Keratinocyte (primary cell): ENCODE measurements at regions not wholly inside any gene's neighbourhood (a gene's known extent, or its start where the extent isn't known, plus 50 kb on each side); places are given as distances from the start of the nearest gene placed in this dataset.

Experiments
- DNase-seq: peaks from one replicate; pipeline ENCODE4 v3.0.0-alpha.2; 2011; ENCODE audit warnings: low read depth, missing footprints, low spot score
- FAIRE-seq: peaks from 2 replicates; lab custom pipeline; 2011; peaks lifted over from hg19 to GRCh38; lab: Jason Lieb, UNC
- H2AFZ ChIP-seq: 2 replicates; pipeline ENCODE4 v1.6.0; 2012; ENCODE audit warnings: low read length, control low read depth, inconsistent platforms; ENCODE audit not compliant: control insufficient read depth
- H3K27ac ChIP-seq: 2 replicates; pipeline ENCODE4 v1.5.1; 2011; ENCODE audit warnings: low read length; ENCODE audit not compliant: control insufficient read depth, insufficient read depth
- H3K27me3 ChIP-seq: 3 replicates; pipeline ENCODE4 v1.6.0; 2011; ENCODE audit warnings: low read length; ENCODE audit not compliant: control insufficient read depth, insufficient read depth; ENCODE audit errors: extremely low read depth
- H3K36me3 ChIP-seq, 2 experiments: 2 replicates in 1 of 2; 3 replicates in 1 of 2; pipeline ENCODE4 v1.5.1; 2011; ENCODE audit warnings: low read length in 2 of 2, mild to moderate bottlenecking in 1 of 2; ENCODE audit not compliant: control insufficient read depth in 2 of 2, insufficient read depth in 2 of 2; ENCODE audit errors: extremely low read depth in 1 of 2
- H3K4me1 ChIP-seq: 3 replicates; pipeline ENCODE4 v1.5.1; 2011; ENCODE audit warnings: low read length; ENCODE audit not compliant: control insufficient read depth, insufficient read depth; ENCODE audit errors: extremely low read depth
- H3K4me2 ChIP-seq: 3 replicates; pipeline ENCODE4 v1.6.0; 2011; ENCODE audit warnings: low read depth, low read length; ENCODE audit not compliant: control insufficient read depth, insufficient read depth; ENCODE audit errors: extremely low read depth
- H3K4me3 ChIP-seq, 3 experiments: fragments of 200-600 bp in 1 of 3; sonication (generic) in 1 of 3; 2 replicates in 2 of 3; 3 replicates in 1 of 3; pipeline ENCODE4 v1.5.1; 2011 to 2016; ENCODE audit warnings: low read length in 3 of 3, mild to moderate bottlenecking in 3 of 3, control low read depth in 2 of 3, inconsistent platforms in 1 of 3, low read depth in 1 of 3, mixed read lengths in 1 of 3, mixed run types in 1 of 3, moderate library complexity in 1 of 3; ENCODE audit not compliant: control insufficient read depth in 2 of 3, insufficient read depth in 2 of 3; ENCODE audit errors: extremely low read depth in 1 of 3
- H3K79me2 ChIP-seq: 2 replicates; pipeline ENCODE4 v1.6.0; 2012; ENCODE audit warnings: low read length; ENCODE audit not compliant: control insufficient read depth, insufficient read depth
- H3K9ac ChIP-seq: 3 replicates; pipeline ENCODE4 v1.6.0; 2011; ENCODE audit warnings: low read length; ENCODE audit not compliant: control insufficient read depth, insufficient read depth; ENCODE audit errors: extremely low read depth
- H3K9me1 ChIP-seq: 3 replicates; pipeline ENCODE4 v1.6.0; 2011; ENCODE audit warnings: low read length; ENCODE audit not compliant: control insufficient read depth, insufficient read depth; ENCODE audit errors: extremely low read depth
- H3K9me3 ChIP-seq: 2 replicates; pipeline ENCODE4 v1.5.1; 2012; ENCODE audit warnings: low read depth, low read length; ENCODE audit not compliant: control insufficient read depth
- H4K20me1 ChIP-seq: 3 replicates; pipeline ENCODE4 v1.6.0; 2011; ENCODE audit warnings: low read length; ENCODE audit not compliant: control insufficient read depth, insufficient read depth; ENCODE audit errors: extremely low read depth
- EZH2 ChIP-seq: IDR thresholded peaks from one replicate; pipeline ENCODE4 v1.6.1; 2012; ENCODE audit warnings: inconsistent platforms, mild to moderate bottlenecking, low read length, moderate library complexity
- dilution Hi-C: fragments of 300-500 bp; cut with MboI; formaldehyde crosslinking; loops from one replicate; pipeline ENCODE4 v1.7.0; 2020; ENCODE audit warnings: low sequenced_read_pairs; ENCODE audit not compliant: extremely low pct_ligation_motif_present
- TF ChIP-seq, protein P1 (sequence below), 3 experiments: IDR thresholded peaks in 1 of 3; conservative IDR thresholded peaks in 1 of 3; optimal IDR thresholded peaks in 1 of 3; 2 replicates in 2 of 3; 3 replicates in 1 of 3; pipeline versions ENCODE3 to v1.5.1; 2011; ENCODE audit warnings: low read length in 3 of 3, mild to moderate bottlenecking in 3 of 3, moderate library complexity in 2 of 3, control low read depth in 1 of 3, inconsistent platforms in 1 of 3; ENCODE audit not compliant: insufficient read depth in 2 of 3; ENCODE audit errors: extremely low read depth in 1 of 3

DNA sequence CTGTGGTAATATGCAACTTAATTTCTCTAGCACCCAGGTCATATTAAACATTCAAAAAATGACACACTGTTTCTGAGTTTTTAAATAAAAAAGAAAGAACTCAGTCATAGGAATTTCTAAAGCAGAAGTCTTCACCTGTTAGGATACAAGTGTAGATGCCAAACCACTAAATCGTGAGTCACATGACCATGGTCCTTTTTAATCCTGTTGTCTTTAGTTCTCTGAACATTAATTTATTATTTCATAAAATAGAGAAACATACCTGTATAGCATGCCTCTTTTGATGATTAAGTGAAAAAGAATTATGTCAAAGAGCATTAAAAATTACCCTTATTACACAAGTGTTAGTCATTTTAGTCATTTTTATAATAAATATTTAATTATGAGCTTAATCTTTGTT, 398.8 kb downstream of the CCDC85A start:
- no peak for FAIRE-seq
- Histone ChIP-seq H3K27me3 (no peaks in the 10 kb centered on the region), H3K27ac (no peak overlapping the region), H3K9me1 (no peaks in the 10 kb centered on the region), H3K4me2 (no peak overlapping the region), H3K79me2 (no peaks in the 10 kb centered on the region), H4K20me1 (no peaks in the 10 kb centered on the region), H3K4me1 (peaks cover 11% of the 10 kb centered on the region), H3K9ac (no peak overlapping the region), H3K4me3 (no peak overlapping the region), H3K9me3 (no peaks in the 10 kb centered on the region), H3K36me3 (no peaks in the 10 kb centered on the region), H2AFZ (no peak overlapping the region)
- dilution Hi-C loops = no loop called here
- peak; percentile 33 for DNase-seq
- no peak for TF ChIP-seq EZH2
- TF ChIP-seq, protein P1, sequence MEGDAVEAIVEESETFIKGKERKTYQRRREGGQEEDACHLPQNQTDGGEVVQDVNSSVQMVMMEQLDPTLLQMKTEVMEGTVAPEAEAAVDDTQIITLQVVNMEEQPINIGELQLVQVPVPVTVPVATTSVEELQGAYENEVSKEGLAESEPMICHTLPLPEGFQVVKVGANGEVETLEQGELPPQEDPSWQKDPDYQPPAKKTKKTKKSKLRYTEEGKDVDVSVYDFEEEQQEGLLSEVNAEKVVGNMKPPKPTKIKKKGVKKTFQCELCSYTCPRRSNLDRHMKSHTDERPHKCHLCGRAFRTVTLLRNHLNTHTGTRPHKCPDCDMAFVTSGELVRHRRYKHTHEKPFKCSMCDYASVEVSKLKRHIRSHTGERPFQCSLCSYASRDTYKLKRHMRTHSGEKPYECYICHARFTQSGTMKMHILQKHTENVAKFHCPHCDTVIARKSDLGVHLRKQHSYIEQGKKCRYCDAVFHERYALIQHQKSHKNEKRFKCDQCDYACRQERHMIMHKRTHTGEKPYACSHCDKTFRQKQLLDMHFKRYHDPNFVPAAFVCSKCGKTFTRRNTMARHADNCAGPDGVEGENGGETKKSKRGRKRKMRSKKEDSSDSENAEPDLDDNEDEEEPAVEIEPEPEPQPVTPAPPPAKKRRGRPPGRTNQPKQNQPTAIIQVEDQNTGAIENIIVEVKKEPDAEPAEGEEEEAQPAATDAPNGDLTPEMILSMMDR (optimal IDR thresholded peaks at IDR 0.05 in 1 of 3, IDR thresholded peaks at IDR 0.05 in 1 of 3, conservative IDR thresholded peaks at IDR 0.05 in 1 of 3; ENCODE audit: extremely low read depth in 1 of 3, insufficient read depth in 2 of 3, low read length in 3 of 3) = no peak

- Histone ChIP-seq H3K4me2 (no peak overlapping the region), H3K27ac (no peak overlapping the region)
- FAIRE-seq = no peak
These were observed 400.1 kb downstream of the CCDC85A start for GRCh38 chr2:56583796-56584315.

More at GRCh38 chr2:56583796-56584315, 400.1 kb downstream of the CCDC85A start:
- H3K4me1 ChIP-seq = peaks cover 11% of the 10 kb centered on the region
- H4K20me1 ChIP-seq = no peaks in the 10 kb centered on the region
- no peaks in the 10 kb centered on the region for H3K9me1 ChIP-seq
- H2AFZ ChIP-seq = no peak overlapping the region
- no peaks in the 10 kb centered on the region for H3K27me3 ChIP-seq
- dilution Hi-C loops = no loop called here
- DNase-seq = no peak
- no peak overlapping the region for H3K4me3 ChIP-seq
- H3K36me3 ChIP-seq = no peaks in the 10 kb centered on the region
- no peaks in the 10 kb centered on the region for H3K9me3 ChIP-seq
- TF ChIP-seq, protein P1 (optimal IDR thresholded peaks at IDR 0.05 in 1 of 3, IDR thresholded peaks at IDR 0.05 in 1 of 3, conservative IDR thresholded peaks at IDR 0.05 in 1 of 3; ENCODE audit: extremely low read depth in 1 of 3, insufficient read depth in 2 of 3, low read length in 3 of 3) = no peak
- no peak for TF ChIP-seq EZH2
- H3K9ac ChIP-seq = no peak overlapping the region
- H3K79me2 ChIP-seq = no peaks in the 10 kb centered on the region
